ENCODE measurements at regions not wholly inside any gene's neighbourhood (a gene's known extent, or its start where the extent isn't known, plus 50 kb on each side); places are given as distances from the start of the nearest gene placed in this dataset.

GRCh38 chr20:39245685-39246311 lies 283.7 kb downstream of the DHX35 start:
- ChIA-PET POLR2A (no interaction called here), CTCF (interaction anchor here (0.6 to 1.1 kb wide), 2 partner anchors 14 to 23 kb away, joined by 3 to 4 read pairs; no protein-coding TSS in a partner anchor)
- H3K27ac ChIP-seq (ENCODE audit: insufficient read depth, low read depth, low read length), result no peak overlapping the region
- H3K9me1 ChIP-seq (replicated peaks; ENCODE audit: control insufficient read depth, extremely low read depth, insufficient read depth, low read length), result no peaks in the 10 kb centered on the region
- no peaks in the 10 kb centered on the region for H3K4me1 ChIP-seq (ENCODE audit: control insufficient read depth, extremely low read depth, insufficient read depth, low read length)
- intact Hi-C loops (cut with micrococcal nuclease), result no loop called here
- H2AFZ ChIP-seq (ENCODE audit: low read depth, low read length), result no peak overlapping the region
- no peak overlapping the region for H3K9ac ChIP-seq (replicated peaks; ENCODE audit: extremely low read depth, insufficient read depth, low read length)
- TF ChIP-seq, protein P1, sequence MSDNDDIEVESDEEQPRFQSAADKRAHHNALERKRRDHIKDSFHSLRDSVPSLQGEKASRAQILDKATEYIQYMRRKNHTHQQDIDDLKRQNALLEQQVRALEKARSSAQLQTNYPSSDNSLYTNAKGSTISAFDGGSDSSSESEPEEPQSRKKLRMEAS (IDR thresholded peaks at IDR 0.05; ENCODE audit: insufficient read depth, insufficient read length), result no peak
- TF ChIP-seq POLR2AphosphoS5 (IDR thresholded peaks at IDR 0.05; ENCODE audit: insufficient read depth, low read depth, low read length) (no peak), JUN (IDR thresholded peaks at IDR 0.05; ENCODE audit: borderline replicate concordance, insufficient read depth, insufficient read length, low read depth) (no peak), POLR2A (IDR thresholded peaks at IDR 0.05; ENCODE audit: low read depth, low read length) (no peak), GATA2 (IDR thresholded peaks at IDR 0.05; ENCODE audit: insufficient read depth, insufficient read length, low read depth, low read length) (no peak), FOS (IDR thresholded peaks at IDR 0.05; ENCODE audit: borderline replicate concordance, insufficient read depth, low read length) (no peak), MYC (IDR thresholded peaks at IDR 0.05; ENCODE audit: low read depth, low read length) (no peak), EZH2 (IDR thresholded peaks at IDR 0.05; ENCODE audit: borderline replicate concordance, low read depth, low read length, severe bottlenecking) (no peak)
- TF ChIP-seq, protein P2, sequence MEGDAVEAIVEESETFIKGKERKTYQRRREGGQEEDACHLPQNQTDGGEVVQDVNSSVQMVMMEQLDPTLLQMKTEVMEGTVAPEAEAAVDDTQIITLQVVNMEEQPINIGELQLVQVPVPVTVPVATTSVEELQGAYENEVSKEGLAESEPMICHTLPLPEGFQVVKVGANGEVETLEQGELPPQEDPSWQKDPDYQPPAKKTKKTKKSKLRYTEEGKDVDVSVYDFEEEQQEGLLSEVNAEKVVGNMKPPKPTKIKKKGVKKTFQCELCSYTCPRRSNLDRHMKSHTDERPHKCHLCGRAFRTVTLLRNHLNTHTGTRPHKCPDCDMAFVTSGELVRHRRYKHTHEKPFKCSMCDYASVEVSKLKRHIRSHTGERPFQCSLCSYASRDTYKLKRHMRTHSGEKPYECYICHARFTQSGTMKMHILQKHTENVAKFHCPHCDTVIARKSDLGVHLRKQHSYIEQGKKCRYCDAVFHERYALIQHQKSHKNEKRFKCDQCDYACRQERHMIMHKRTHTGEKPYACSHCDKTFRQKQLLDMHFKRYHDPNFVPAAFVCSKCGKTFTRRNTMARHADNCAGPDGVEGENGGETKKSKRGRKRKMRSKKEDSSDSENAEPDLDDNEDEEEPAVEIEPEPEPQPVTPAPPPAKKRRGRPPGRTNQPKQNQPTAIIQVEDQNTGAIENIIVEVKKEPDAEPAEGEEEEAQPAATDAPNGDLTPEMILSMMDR (IDR thresholded peaks at IDR 0.05; ENCODE audit: extremely low read depth in 1 of 2, insufficient read depth in 1 of 2, low read depth in 1 of 2, low read length in 2 of 2), result no peak
- dilution Hi-C loops (cut with MboI; ENCODE audit: extremely low pct_ligation_motif_present, low sequenced_read_pairs), result no loop called here
- H3K9me3 ChIP-seq (replicated peaks; ENCODE audit: control insufficient read depth, insufficient read depth, low read length), result no peaks in the 10 kb centered on the region
- no peak for DNase-seq (ENCODE audit: low read depth, low spot score)
- no peak overlapping the region for H3K4me2 ChIP-seq (ENCODE audit: insufficient read depth, low read length)
- no peaks in the 10 kb centered on the region for H4K20me1 ChIP-seq (replicated peaks; ENCODE audit: control insufficient read depth, extremely low read depth, insufficient read depth, low read length)
- no peaks in the 10 kb centered on the region for H3K79me2 ChIP-seq (ENCODE audit: control insufficient read depth, insufficient read depth, low read length)
- H3K36me3 ChIP-seq (ENCODE audit: control insufficient read depth in 2 of 2, extremely low read depth in 1 of 2, insufficient read depth in 2 of 2, low read length in 2 of 2), result no peaks in the 10 kb centered on the region
- no peak for FAIRE-seq
- no TSS peak for BruUV-seq (replicated peaks)
- H3K4me3 ChIP-seq (replicated peaks in 1 of 3; ENCODE audit: insufficient read depth in 1 of 3, low read depth in 1 of 3, low read length in 3 of 3), result no peak overlapping the region
- H3K27me3 ChIP-seq (ENCODE audit: control insufficient read depth in 2 of 2, insufficient read depth in 2 of 2, low read length in 2 of 2), result no peaks in the 10 kb centered on the region
